GM18909 (cell line): ENCODE measurements at regions not wholly inside any gene's neighbourhood (a gene's known extent, or its start where the extent isn't known, plus 50 kb on each side); places are given as distances from the start of the nearest gene placed in this dataset.

Experiments
- ATAC-seq: cut with Tn5 transposase; IDR thresholded peaks from one replicate; pipeline ENCODE4 v1.9.1; 2021; ENCODE audit warnings: mild to moderate bottlenecking; ENCODE audit not compliant: unreplicated experiment, poor library complexity

DNA sequence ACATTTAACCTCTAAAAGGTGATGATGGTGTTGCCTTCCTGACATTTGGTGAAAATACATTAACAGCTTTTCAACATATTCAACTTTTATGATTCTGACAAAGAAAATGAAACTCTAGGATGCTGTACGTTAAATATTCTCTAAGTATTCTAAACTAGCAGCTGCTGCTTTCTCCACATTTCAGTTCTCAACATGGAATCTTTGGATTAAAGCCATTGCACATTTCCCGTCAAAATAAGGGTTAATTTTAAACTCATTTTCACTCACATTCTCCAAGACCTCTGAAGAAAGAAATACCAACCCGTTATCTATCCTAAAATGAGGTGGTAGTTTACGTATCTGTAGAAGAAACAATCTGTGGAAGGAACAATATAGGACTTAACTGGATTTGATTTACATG is 655.7 kb upstream of the ARPP21 start:
- no peak for ATAC-seq

DNA sequence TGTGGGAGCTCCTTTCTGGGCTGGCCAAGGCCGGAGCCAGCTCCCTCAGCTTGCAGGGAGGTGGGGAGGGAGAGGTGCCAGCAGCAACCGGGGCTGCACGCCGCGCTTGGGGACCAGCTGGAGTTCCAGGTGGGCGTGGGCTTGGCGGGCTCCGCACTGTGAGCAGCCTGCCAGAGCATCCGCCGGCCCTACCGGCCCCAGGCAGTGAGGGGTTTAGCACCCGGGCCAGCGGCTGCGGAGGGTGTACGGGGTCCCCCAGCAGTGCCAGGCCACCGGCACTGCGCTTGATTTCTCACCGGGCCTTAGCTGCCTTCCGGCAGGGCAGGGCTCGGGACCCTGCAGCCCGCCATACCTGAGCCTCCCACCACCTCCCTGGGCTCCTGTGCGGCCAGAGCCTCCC is 651.0 kb upstream of the ARPP21 start:
- no peak for ATAC-seq

DNA sequence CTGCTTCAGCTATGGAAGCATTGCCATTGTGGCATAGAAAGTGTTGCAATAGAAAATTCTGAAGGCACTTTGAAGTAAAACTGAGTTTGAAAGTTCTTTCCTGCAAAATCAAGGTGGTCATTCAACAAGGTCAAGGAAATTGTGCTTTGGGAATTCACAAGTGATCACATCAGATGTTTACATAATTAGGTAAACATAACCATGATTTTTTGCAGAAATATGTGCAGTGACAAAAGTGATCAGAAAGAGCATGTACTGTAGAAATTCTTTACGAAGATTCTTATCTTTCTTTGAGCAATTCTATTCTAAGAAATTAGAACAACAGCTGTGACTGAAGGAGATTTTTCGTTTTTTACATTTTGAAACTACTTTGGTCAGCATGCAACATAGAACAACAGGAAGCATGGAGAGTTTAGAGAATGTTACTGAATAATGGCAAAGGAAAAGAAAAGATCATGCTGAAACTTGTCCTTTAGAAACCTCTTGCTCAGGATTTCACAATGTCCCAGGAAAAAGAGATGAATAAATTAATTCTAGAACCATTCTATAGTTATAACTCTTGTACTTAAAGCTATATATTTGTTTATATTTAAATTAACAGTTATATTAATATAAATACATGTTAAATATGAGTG is 643.4 kb upstream of the ARPP21 start:
- no peak for ATAC-seq

- no peak for ATAC-seq
Observed at GRCh38 chr3:34998902-34999301, 640.4 kb upstream of the ARPP21 start.

- ATAC-seq: no peak
Observed at GRCh38 chr3:35012214-35012613, 627.1 kb upstream of the ARPP21 start.

DNA sequence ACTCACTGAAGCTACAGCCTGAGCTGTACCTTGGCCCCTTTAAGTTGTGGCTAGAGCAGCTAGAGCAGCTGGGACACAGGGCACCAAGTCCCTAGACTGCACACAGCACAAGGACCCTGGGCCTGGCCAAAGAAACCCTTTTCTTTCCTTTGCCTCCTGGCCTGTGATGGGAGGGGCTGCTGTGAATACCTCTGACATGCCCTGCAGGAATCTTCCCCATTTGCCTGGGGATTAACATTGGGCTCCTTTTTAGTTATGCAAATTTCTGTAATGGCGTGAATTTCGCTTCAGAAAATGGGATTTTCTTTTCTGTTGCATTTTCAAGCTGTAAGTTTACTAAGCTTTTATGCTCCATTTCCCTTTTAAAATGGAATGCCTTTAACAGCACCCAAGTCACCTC is 611.2 kb upstream of the ARPP21 start:
- ATAC-seq: no peak

DNA sequence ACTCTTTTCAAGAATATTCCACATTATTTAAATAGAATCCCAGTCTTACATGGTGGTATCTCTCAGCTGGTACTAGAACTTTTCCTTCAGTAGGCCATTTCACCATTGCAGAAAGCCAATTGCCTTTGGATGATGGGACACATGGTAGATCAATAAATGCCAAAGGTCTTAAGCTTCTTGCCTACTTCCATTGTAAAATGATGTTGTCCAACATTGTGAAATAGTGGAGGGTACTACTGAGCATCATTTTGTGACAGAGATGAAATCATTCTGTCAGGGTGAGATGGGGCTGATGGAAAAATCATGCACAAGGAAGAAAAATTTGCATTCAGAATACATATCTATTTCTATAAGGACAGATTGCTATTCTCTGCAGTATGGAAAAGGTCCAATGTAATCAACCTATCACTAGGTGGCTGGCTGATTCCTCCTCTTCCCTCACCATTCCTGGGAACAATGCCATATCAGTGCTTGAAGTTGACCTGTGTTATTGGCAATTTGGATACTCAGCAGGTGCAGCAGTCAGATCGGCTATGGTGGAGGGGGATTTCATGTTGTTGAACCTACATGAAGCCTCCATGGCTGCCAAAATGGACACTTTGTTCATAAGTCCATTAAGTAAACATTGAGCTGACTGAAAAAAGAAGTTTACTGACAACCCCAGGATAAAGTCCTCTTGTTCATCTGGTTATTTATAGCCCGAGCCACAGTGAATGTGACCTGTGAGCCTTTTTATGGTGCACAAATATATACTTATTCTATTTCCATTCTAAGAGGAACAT is 596.9 kb upstream of the ARPP21 start:
- ATAC-seq: no peak

- ATAC-seq: no peak
Observed at GRCh38 chr3:35043040-35043439, 596.3 kb upstream of the ARPP21 start.

- no peak for ATAC-seq
Observed at GRCh38 chr3:35044190-35044589, 595.1 kb upstream of the ARPP21 start.

DNA sequence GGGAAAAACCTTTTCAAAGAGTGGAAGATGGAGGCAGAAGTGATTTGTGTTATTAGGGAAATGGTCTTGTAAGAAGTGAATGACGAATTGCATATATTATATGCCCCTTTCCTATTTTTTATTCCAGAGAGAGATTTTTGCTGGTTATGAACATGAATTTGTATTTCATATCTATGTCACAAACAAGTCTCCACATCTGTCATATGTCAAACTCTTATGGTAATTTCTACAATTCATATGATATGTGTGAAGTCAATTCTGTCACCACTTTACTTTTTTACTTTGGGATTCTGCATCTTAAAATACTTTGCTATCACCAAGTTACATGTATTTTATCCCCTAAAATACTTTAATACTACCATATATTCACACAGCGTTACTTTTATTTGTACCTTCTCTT is 594.2 kb upstream of the ARPP21 start:
- ATAC-seq: no peak

- no peak for ATAC-seq
Observed at GRCh38 chr3:35064761-35065160, 574.6 kb upstream of the ARPP21 start.

- ATAC-seq: no peak
Observed at GRCh38 chr3:35065891-35066290, 573.4 kb upstream of the ARPP21 start.

DNA sequence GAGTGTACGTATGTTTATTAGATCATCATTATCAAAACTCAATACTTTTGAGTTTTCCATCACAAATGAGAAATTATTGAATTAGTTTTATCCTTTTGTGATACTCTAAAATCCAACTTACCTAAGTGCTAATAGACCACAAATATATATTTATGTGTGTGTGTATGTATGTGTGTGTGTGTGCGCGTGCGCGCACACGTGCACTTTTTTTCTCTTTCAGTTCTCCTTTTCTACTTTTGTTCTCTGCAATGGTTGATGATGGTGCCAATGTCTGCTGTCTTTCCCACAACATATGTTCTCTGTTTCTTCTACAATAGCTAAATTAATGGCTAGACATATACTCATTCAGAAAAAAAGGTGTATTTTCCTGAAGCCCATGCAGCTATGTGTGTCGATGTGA is 571.6 kb upstream of the ARPP21 start:
- ATAC-seq: no peak

GRCh38 chr3:35070088-35070487 is 569.2 kb upstream of the ARPP21 start:
- no peak for ATAC-seq

- no peak for ATAC-seq
Observed at GRCh38 chr3:35071772-35072171, 567.6 kb upstream of the ARPP21 start.

DNA sequence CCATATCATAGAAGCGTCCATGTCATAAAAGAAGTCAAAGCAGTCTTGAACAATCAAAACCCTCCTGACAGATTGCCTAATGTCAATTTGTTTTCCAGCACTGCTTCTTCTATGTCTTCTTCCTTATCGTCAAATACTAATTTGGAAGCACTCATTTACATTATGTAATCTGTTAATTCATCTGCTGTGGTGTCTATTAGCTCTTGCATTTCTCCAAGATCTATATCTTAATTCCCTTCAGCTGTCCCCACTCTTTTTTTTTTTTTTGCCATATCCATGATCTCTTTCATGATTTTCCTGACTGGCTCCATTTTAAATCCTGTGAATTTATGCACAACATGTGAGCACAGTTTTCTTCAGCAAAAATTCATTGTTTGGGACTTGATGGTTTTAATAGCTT is 560.5 kb upstream of the ARPP21 start:
- no peak for ATAC-seq

DNA sequence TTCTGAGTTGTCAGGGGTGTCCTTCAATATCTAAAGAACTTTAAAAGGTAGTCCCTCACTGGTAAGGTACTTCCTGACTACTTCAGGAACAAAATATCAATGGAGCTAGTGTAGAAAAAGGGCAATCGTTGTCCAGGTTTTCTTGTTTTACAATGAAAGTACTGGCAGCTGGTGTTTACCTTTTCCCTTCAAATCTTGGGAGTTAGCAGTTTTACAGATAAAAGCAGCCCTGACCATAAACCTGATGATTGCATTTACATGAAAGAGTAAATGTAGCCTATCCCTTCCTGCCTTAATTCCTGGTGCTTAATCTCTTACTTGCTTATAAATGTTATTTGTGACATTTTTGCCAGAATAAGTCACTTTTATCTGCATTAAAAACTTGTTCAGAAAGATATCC is 559.9 kb upstream of the ARPP21 start:
- no peak for ATAC-seq

GRCh38 chr3:35081899-35082298 is 557.4 kb upstream of the ARPP21 start:
- no peak for ATAC-seq

GRCh38 chr3:35088943-35089342 is 550.4 kb upstream of the ARPP21 start:
- no peak for ATAC-seq

DNA sequence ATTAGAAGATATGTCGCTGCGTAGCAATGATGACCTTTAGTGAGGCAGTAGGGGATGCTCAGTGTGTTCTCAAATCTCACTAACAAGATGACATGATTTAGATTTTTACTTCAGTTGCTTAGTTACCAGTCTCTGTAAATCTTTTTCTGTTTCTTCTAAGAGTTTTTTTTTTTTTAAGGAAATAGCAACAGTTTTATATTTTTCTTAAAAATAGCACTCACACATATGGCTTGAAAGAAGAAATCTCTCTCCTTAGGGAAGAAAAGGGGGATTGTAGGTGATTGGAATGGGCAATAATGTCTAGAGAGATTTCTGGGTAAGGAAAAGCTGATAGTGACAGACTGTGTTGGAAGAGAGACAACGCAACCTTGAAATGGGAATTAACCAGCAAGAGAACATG is 524.6 kb upstream of the ARPP21 start:
- ATAC-seq: no peak

GRCh38 chr3:35120026-35120425 is 519.3 kb upstream of the ARPP21 start:
- ATAC-seq: no peak

GRCh38 chr3:35137612-35138011 is 501.7 kb upstream of the ARPP21 start:
- ATAC-seq: no peak
